Liver (tissue), 3 donors: ENCODE measurements at regions not wholly inside any gene's neighbourhood (a gene's known extent, or its start where the extent isn't known, plus 50 kb on each side); places are given as distances from the start of the nearest gene placed in this dataset.

Experiments
- CTCF ChIP-seq: fragments of 150-350 bp; IDR thresholded peaks from 2 replicates; pipeline ENCODE4 v1.5.1; 2017; ENCODE audit warnings: improper control_type of control experiment, low read depth, low read length; ENCODE audit not compliant: missing input control
- EGR1 ChIP-seq, 2 donors: IDR thresholded peaks; 2 replicates each; pipeline ENCODE4 v1.6.1; 2016 to 2018; ENCODE audit warnings: antibody characterized with exemption in 2 of 2, low read depth in 2 of 2
- FOXA1 ChIP-seq: IDR thresholded peaks from 2 replicates; pipeline ENCODE4 v1.6.1; 2016; ENCODE audit warnings: antibody characterized with exemption
- GABPA ChIP-seq, 2 donors: IDR thresholded peaks in 1 of 2; conservative IDR thresholded peaks in 1 of 2; 2 replicates each; pipeline ENCODE4 v1.6.1; 2016; ENCODE audit warnings: antibody characterized with exemption in 2 of 2, mild to moderate bottlenecking in 1 of 2, moderate library complexity in 1 of 2
- HNF4A ChIP-seq, 2 donors: conservative IDR thresholded peaks; 2 replicates each; pipeline ENCODE4 v1.6.1; 2016; ENCODE audit warnings: antibody characterized with exemption in 2 of 2, mild to moderate bottlenecking in 2 of 2
- HNF4G ChIP-seq: IDR thresholded peaks from 2 replicates; pipeline ENCODE4 v1.6.1; 2016; ENCODE audit warnings: antibody characterized with exemption
- JUND ChIP-seq, 2 donors: IDR thresholded peaks; 2 replicates each; pipeline ENCODE4 v1.6.1; 2016; ENCODE audit warnings: antibody characterized with exemption in 2 of 2
- MAX ChIP-seq: IDR thresholded peaks from 2 replicates; pipeline ENCODE4 v1.6.1; 2016; ENCODE audit warnings: antibody characterized with exemption
- RAD21 ChIP-seq, 2 donors: IDR thresholded peaks; 2 replicates each; pipeline ENCODE4 v1.6.1; 2016; ENCODE audit warnings: antibody characterized with exemption in 2 of 2, mild to moderate bottlenecking in 2 of 2
- REST ChIP-seq: IDR thresholded peaks from 2 replicates; pipeline ENCODE4 v1.6.1; 2016; ENCODE audit warnings: antibody characterized with exemption, mild to moderate bottlenecking
- RXRA ChIP-seq, 2 donors: IDR thresholded peaks; 2 replicates each; pipeline ENCODE4 v1.6.1; 2017 to 2018; ENCODE audit warnings: antibody characterized with exemption in 2 of 2, mild to moderate bottlenecking in 1 of 2
- SP1 ChIP-seq: IDR thresholded peaks from 2 replicates; pipeline ENCODE4 v1.6.1; 2018; ENCODE audit warnings: antibody characterized with exemption, mild to moderate bottlenecking
- TAF1 ChIP-seq: conservative IDR thresholded peaks from 2 replicates; pipeline ENCODE4 v1.6.1; 2016; ENCODE audit warnings: antibody characterized with exemption, mild to moderate bottlenecking
- YY1 ChIP-seq: IDR thresholded peaks from 2 replicates; pipeline ENCODE4 v1.6.1; 2016; ENCODE audit warnings: antibody characterized with exemption, mild to moderate bottlenecking
- donor health status: healthy.
- donor health status: healthy.

- TF ChIP-seq GABPA (IDR thresholded peaks at IDR 0.05 in 1 of 2, conservative IDR thresholded peaks at IDR 0.05 in 1 of 2) (no peak), CTCF (no peak), MAX (no peak), TAF1 (no peak), RAD21 (IDR thresholded peaks at IDR 0.05) (no peak), REST (no peak), SP1 (no peak), YY1 (no peak), EGR1 (IDR thresholded peaks at IDR 0.05; ENCODE audit: low read depth in 2 of 2) (no peak), HNF4A (conservative IDR thresholded peaks at IDR 0.05) (no peak), FOXA1 (no peak), JUND (IDR thresholded peaks at IDR 0.05) (no peak), HNF4G (no peak), RXRA (IDR thresholded peaks at IDR 0.05) (no peak)
These were observed 264.5 kb downstream of the TAF11L14 start for GRCh38 chr5:17898766-17899165.
